ENCODE measurements at regions not wholly inside any gene's neighbourhood (a gene's known extent, or its start where the extent isn't known, plus 50 kb on each side); places are given as distances from the start of the nearest gene placed in this dataset.

GRCh38 chr2:14560716-14561115 is 71.8 kb upstream of the LRATD1 start:
- TF ChIP-seq NR4A1 (CRISPR knock-in tag; IDR thresholded peaks at IDR 0.05) (no peak), NR4A1 (tag; IDR thresholded peaks at IDR 0.05) (no peak), ZBTB2 (IDR thresholded peaks at IDR 0.05) (no peak), CTCF (IDR thresholded peaks at IDR 0.05 in 2 of 3, conservative IDR thresholded peaks at IDR 0.05 in 1 of 3; ENCODE audit: insufficient read depth in 2 of 3, low read depth in 1 of 3, low read length in 3 of 3) (no peak)
